ENCODE measurements at regions not wholly inside any gene's neighbourhood (a gene's known extent, or its start where the extent isn't known, plus 50 kb on each side); places are given as distances from the start of the nearest gene placed in this dataset.

GRCh38 chr12:24597580-24597979 is 351.3 kb downstream of the BCAT1 start:
- DNase-seq (ENCODE audit: low read depth, low spot score) (no peak), FAIRE-seq (no peak)
- TF ChIP-seq CTCF (optimal IDR thresholded peaks at IDR 0.05 in 1 of 3, IDR thresholded peaks at IDR 0.05 in 1 of 3, conservative IDR thresholded peaks at IDR 0.05 in 1 of 3; ENCODE audit: extremely low read depth in 1 of 3, insufficient read depth in 2 of 3, low read length in 3 of 3), result no peak
- TF ChIP-seq EZH2 (IDR thresholded peaks at IDR 0.05; ENCODE audit: low read length), result no peak
- Histone ChIP-seq H3K79me2 (ENCODE audit: control insufficient read depth, insufficient read depth, low read length) (no peaks in the 10 kb centered on the region), H3K9ac (ENCODE audit: control insufficient read depth, extremely low read depth, insufficient read depth, low read length) (no peak overlapping the region), H3K4me1 (ENCODE audit: control insufficient read depth, extremely low read depth, insufficient read depth, low read length) (peaks cover 11% of the 10 kb centered on the region), H3K9me3 (ENCODE audit: control insufficient read depth, low read depth, low read length) (no peaks in the 10 kb centered on the region), H3K9me1 (ENCODE audit: control insufficient read depth, extremely low read depth, insufficient read depth, low read length) (no peaks in the 10 kb centered on the region), H4K20me1 (ENCODE audit: control insufficient read depth, extremely low read depth, insufficient read depth, low read length) (no peaks in the 10 kb centered on the region), H3K4me2 (ENCODE audit: control insufficient read depth, extremely low read depth, insufficient read depth, low read depth, low read length) (no peak overlapping the region), H3K27ac (ENCODE audit: control insufficient read depth, insufficient read depth, low read length) (no peak overlapping the region), H2AFZ (ENCODE audit: control insufficient read depth, low read length) (no peak overlapping the region), H3K4me3 (ENCODE audit: control insufficient read depth in 2 of 3, extremely low read depth in 1 of 3, insufficient read depth in 2 of 3, low read depth in 1 of 3, low read length in 3 of 3) (no peak overlapping the region), H3K36me3 (ENCODE audit: control insufficient read depth in 2 of 2, extremely low read depth in 1 of 2, insufficient read depth in 2 of 2, low read length in 2 of 2) (no peaks in the 10 kb centered on the region), H3K27me3 (ENCODE audit: control insufficient read depth, extremely low read depth, insufficient read depth, low read length) (no peaks in the 10 kb centered on the region)
- dilution Hi-C loops (cut with MboI; ENCODE audit: extremely low pct_ligation_motif_present, low sequenced_read_pairs), result no loop called here

GRCh38 chr12:24596768-24597388 is 352.0 kb downstream of the BCAT1 start:
- no peak overlapping the region for H3K4me3 ChIP-seq (ENCODE audit: control insufficient read depth in 2 of 3, extremely low read depth in 1 of 3, insufficient read depth in 2 of 3, low read depth in 1 of 3, low read length in 3 of 3)
- peak in 2 of 3 experiments; percentile 54 to 56 for TF ChIP-seq CTCF (optimal IDR thresholded peaks at IDR 0.05 in 1 of 3, IDR thresholded peaks at IDR 0.05 in 1 of 3, conservative IDR thresholded peaks at IDR 0.05 in 1 of 3; ENCODE audit: extremely low read depth in 1 of 3, insufficient read depth in 2 of 3, low read length in 3 of 3)
- no peak for TF ChIP-seq EZH2 (IDR thresholded peaks at IDR 0.05; ENCODE audit: low read length)
- no peaks in the 10 kb centered on the region for H3K9me3 ChIP-seq (ENCODE audit: control insufficient read depth, low read depth, low read length)
- H3K4me1 ChIP-seq (ENCODE audit: control insufficient read depth, extremely low read depth, insufficient read depth, low read length), result peaks cover 11% of the 10 kb centered on the region
- no peak overlapping the region for H3K9ac ChIP-seq (ENCODE audit: control insufficient read depth, extremely low read depth, insufficient read depth, low read length)
- H4K20me1 ChIP-seq (ENCODE audit: control insufficient read depth, extremely low read depth, insufficient read depth, low read length), result no peaks in the 10 kb centered on the region
- peak; percentile 94 for FAIRE-seq
- H3K9me1 ChIP-seq (ENCODE audit: control insufficient read depth, extremely low read depth, insufficient read depth, low read length), result no peaks in the 10 kb centered on the region
- no peak overlapping the region for H3K27ac ChIP-seq (ENCODE audit: control insufficient read depth, insufficient read depth, low read length)
- no peaks in the 10 kb centered on the region for H3K79me2 ChIP-seq (ENCODE audit: control insufficient read depth, insufficient read depth, low read length)
- H3K27me3 ChIP-seq (ENCODE audit: control insufficient read depth, extremely low read depth, insufficient read depth, low read length), result no peaks in the 10 kb centered on the region
- H2AFZ ChIP-seq (ENCODE audit: control insufficient read depth, low read length), result no peak overlapping the region
- DNase-seq (ENCODE audit: low read depth, low spot score), result no peak
- dilution Hi-C loops (cut with MboI; ENCODE audit: extremely low pct_ligation_motif_present, low sequenced_read_pairs), result no loop called here
- no peaks in the 10 kb centered on the region for H3K36me3 ChIP-seq (ENCODE audit: control insufficient read depth in 2 of 2, extremely low read depth in 1 of 2, insufficient read depth in 2 of 2, low read length in 2 of 2)
- H3K4me2 ChIP-seq (ENCODE audit: control insufficient read depth, extremely low read depth, insufficient read depth, low read depth, low read length), result no peak overlapping the region

Data from keratinocyte (primary cell).